ENCODE measurements at regions not wholly inside any gene's neighbourhood (a gene's known extent, or its start where the extent isn't known, plus 50 kb on each side); places are given as distances from the start of the nearest gene placed in this dataset.

- TF ChIP-seq, protein P1, sequence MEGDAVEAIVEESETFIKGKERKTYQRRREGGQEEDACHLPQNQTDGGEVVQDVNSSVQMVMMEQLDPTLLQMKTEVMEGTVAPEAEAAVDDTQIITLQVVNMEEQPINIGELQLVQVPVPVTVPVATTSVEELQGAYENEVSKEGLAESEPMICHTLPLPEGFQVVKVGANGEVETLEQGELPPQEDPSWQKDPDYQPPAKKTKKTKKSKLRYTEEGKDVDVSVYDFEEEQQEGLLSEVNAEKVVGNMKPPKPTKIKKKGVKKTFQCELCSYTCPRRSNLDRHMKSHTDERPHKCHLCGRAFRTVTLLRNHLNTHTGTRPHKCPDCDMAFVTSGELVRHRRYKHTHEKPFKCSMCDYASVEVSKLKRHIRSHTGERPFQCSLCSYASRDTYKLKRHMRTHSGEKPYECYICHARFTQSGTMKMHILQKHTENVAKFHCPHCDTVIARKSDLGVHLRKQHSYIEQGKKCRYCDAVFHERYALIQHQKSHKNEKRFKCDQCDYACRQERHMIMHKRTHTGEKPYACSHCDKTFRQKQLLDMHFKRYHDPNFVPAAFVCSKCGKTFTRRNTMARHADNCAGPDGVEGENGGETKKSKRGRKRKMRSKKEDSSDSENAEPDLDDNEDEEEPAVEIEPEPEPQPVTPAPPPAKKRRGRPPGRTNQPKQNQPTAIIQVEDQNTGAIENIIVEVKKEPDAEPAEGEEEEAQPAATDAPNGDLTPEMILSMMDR (IDR thresholded peaks at IDR 0.05; ENCODE audit: low read depth, low read length, poor library complexity, severe bottlenecking) = no peak
- no peak for TF ChIP-seq EZH2phosphoT487 (IDR thresholded peaks at IDR 0.05; ENCODE audit: borderline replicate concordance, low read length)
Observed at GRCh38 chr13:65410791-65411190, 1819.3 kb downstream of the PCDH9 start.
